ENCODE measurements at regions not wholly inside any gene's neighbourhood (a gene's known extent, or its start where the extent isn't known, plus 50 kb on each side); places are given as distances from the start of the nearest gene placed in this dataset.

DNA sequence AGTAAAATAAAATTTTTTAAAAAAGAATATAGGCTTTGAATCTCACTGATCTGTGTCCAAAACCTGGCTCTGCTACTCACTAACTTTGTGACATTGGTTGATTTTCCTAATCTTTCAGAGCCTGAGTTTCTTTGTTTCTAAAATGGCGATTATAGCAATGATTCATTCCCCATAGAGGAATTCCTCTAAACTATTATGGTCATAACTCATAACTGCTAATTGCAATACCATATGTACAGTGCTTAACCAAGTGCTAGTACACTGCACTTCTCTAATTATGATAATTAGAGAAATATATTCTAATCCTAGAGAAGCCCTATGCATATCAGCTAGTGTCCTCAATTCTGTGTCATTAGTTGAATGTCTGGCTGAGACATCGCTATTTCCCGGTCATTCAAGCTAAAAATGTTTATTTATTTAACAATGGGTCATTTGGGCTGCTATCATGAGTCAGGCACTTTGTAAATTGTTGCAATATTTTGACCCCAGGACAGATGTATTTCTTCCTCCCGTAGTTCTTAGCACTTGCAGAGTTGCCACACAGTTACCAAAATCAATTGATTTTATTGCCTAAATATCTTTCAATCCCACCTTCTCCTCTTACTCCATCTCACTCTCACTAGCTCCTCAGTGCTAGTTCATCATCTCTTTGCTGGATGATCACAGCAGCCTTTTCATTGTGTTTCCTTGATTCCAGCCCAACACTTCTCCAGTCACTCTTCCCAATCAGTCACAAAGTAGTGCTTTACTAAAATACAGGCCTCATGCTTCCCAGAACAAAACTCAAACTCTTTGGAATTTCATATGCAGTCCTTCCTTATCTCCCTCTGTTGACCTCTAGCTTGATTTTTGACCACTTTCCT is 200.9 kb upstream of the PAPPA start:
- Histone ChIP-seq H3K4me3 (ENCODE audit: low read depth in 1 of 2, low read length in 2 of 2) (no peak overlapping the region), H3K36me3 (ENCODE audit: insufficient read depth, low read length) (no peaks in the 10 kb centered on the region), H3K27me3 (ENCODE audit: insufficient read depth, low read length, poor library complexity) (no peaks in the 10 kb centered on the region), H3K9me3 (ENCODE audit: insufficient read depth, low read length, severe bottlenecking) (no peaks in the 10 kb centered on the region), H3K4me1 (ENCODE audit: insufficient read depth, low read length) (no peaks in the 10 kb centered on the region), H3K79me2 (ENCODE audit: insufficient read depth, low read length) (no peaks in the 10 kb centered on the region), H3K9ac (ENCODE audit: low read depth, low read length) (no peak overlapping the region), H3K27ac (ENCODE audit: low read length) (no peak overlapping the region), H4K20me1 (ENCODE audit: insufficient read depth, low read length) (no peaks in the 10 kb centered on the region), H2AFZ (ENCODE audit: low read depth, low read length) (no peak overlapping the region), H3K4me2 (ENCODE audit: insufficient read depth, low read length) (no peak overlapping the region)
- no peak for DNase-seq
- ATAC-seq (ENCODE audit: insufficient read depth, low read depth): no peak
- TF ChIP-seq, protein P1, sequence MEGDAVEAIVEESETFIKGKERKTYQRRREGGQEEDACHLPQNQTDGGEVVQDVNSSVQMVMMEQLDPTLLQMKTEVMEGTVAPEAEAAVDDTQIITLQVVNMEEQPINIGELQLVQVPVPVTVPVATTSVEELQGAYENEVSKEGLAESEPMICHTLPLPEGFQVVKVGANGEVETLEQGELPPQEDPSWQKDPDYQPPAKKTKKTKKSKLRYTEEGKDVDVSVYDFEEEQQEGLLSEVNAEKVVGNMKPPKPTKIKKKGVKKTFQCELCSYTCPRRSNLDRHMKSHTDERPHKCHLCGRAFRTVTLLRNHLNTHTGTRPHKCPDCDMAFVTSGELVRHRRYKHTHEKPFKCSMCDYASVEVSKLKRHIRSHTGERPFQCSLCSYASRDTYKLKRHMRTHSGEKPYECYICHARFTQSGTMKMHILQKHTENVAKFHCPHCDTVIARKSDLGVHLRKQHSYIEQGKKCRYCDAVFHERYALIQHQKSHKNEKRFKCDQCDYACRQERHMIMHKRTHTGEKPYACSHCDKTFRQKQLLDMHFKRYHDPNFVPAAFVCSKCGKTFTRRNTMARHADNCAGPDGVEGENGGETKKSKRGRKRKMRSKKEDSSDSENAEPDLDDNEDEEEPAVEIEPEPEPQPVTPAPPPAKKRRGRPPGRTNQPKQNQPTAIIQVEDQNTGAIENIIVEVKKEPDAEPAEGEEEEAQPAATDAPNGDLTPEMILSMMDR (IDR thresholded peaks at IDR 0.05; ENCODE audit: borderline replicate concordance, extremely low read depth, low read length, poor library complexity, severe bottlenecking): no peak
- TF ChIP-seq EZH2 (IDR thresholded peaks at IDR 0.05; ENCODE audit: borderline replicate concordance, low read depth, low read length, severe bottlenecking): no peak

DNA sequence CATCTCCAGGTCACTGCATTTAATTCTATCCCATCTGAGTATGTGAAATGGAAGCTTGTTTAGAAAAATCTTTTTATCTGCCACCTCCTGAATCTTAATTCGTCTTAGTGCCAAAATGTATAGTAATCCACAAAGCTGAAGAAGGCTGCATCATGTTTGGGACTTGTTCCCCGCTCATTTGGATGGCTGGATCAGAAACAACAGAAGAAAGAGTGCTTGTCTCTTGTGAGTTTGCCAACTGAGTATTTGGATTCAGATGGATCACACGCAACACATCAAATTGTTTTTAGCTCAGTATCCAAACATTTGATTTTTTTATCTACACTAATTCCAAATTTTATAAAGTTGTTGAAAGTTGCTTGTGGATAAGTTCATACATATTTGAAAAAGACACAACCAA is 197.2 kb upstream of the PAPPA start:
- no peak overlapping the region for H3K9ac ChIP-seq (ENCODE audit: low read depth, low read length)

DNA sequence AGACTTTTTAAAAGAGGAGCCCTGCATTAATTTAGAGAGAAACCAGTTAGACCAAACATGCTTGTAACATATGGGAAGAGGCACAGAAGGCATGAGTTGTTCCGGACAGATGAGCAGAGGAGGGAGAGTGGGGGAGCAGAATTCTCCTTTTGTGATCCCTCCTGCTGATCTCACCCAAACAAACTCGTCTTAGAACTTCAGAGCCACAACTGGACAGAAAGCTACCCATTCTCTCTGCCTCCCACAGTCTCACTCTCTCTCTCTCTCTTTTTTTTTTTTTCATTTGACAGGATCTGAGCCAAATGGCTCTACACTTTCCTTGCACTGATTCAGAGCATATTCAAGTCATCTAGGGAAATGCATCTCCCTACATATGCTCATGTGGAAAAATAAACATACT is 196.0 kb upstream of the PAPPA start:
- no peak for DNase-seq
- Histone ChIP-seq H2AFZ (ENCODE audit: low read depth, low read length) (no peak overlapping the region), H3K9ac (ENCODE audit: low read depth, low read length) (no peak overlapping the region), H3K4me1 (ENCODE audit: insufficient read depth, low read length) (no peaks in the 10 kb centered on the region), H3K27ac (ENCODE audit: low read length) (no peak overlapping the region), H3K9me3 (ENCODE audit: insufficient read depth, low read length, severe bottlenecking) (no peaks in the 10 kb centered on the region), H4K20me1 (ENCODE audit: insufficient read depth, low read length) (no peaks in the 10 kb centered on the region), H3K79me2 (ENCODE audit: insufficient read depth, low read length) (no peaks in the 10 kb centered on the region), H3K27me3 (ENCODE audit: insufficient read depth, low read length, poor library complexity) (no peaks in the 10 kb centered on the region), H3K4me2 (ENCODE audit: insufficient read depth, low read length) (no peak overlapping the region), H3K4me3 (ENCODE audit: low read depth in 1 of 2, low read length in 2 of 2) (no peak overlapping the region), H3K36me3 (ENCODE audit: insufficient read depth, low read length) (no peaks in the 10 kb centered on the region)
- no peak for TF ChIP-seq EZH2 (IDR thresholded peaks at IDR 0.05; ENCODE audit: borderline replicate concordance, low read depth, low read length, severe bottlenecking)
- TF ChIP-seq, protein P1 (IDR thresholded peaks at IDR 0.05; ENCODE audit: borderline replicate concordance, extremely low read depth, low read length, poor library complexity, severe bottlenecking): no peak
- ATAC-seq (ENCODE audit: insufficient read depth, low read depth): no peak

More for the DNA sequence above, 197.2 kb upstream of the PAPPA start:
- H4K20me1 ChIP-seq (ENCODE audit: insufficient read depth, low read length): no peaks in the 10 kb centered on the region
- H3K27me3 ChIP-seq (ENCODE audit: insufficient read depth, low read length, poor library complexity): no peaks in the 10 kb centered on the region
- no peak overlapping the region for H3K4me2 ChIP-seq (ENCODE audit: insufficient read depth, low read length)
- H3K4me1 ChIP-seq (ENCODE audit: insufficient read depth, low read length): no peaks in the 10 kb centered on the region
- no peak for ATAC-seq (ENCODE audit: insufficient read depth, low read depth)
- no peak for TF ChIP-seq EZH2 (IDR thresholded peaks at IDR 0.05; ENCODE audit: borderline replicate concordance, low read depth, low read length, severe bottlenecking)
- TF ChIP-seq, protein P1 (IDR thresholded peaks at IDR 0.05; ENCODE audit: borderline replicate concordance, extremely low read depth, low read length, poor library complexity, severe bottlenecking): no peak
- H3K79me2 ChIP-seq (ENCODE audit: insufficient read depth, low read length): no peaks in the 10 kb centered on the region
- H3K9me3 ChIP-seq (ENCODE audit: insufficient read depth, low read length, severe bottlenecking): no peaks in the 10 kb centered on the region
- no peak overlapping the region for H2AFZ ChIP-seq (ENCODE audit: low read depth, low read length)
- no peaks in the 10 kb centered on the region for H3K36me3 ChIP-seq (ENCODE audit: insufficient read depth, low read length)
- no peak overlapping the region for H3K4me3 ChIP-seq (ENCODE audit: low read depth in 1 of 2, low read length in 2 of 2)
- H3K27ac ChIP-seq (ENCODE audit: low read length): no peak overlapping the region
- DNase-seq: no peak

All from DND-41 (cell line).